ENCODE measurements at regions not wholly inside any gene's neighbourhood (a gene's known extent, or its start where the extent isn't known, plus 50 kb on each side); places are given as distances from the start of the nearest gene placed in this dataset.

DNA sequence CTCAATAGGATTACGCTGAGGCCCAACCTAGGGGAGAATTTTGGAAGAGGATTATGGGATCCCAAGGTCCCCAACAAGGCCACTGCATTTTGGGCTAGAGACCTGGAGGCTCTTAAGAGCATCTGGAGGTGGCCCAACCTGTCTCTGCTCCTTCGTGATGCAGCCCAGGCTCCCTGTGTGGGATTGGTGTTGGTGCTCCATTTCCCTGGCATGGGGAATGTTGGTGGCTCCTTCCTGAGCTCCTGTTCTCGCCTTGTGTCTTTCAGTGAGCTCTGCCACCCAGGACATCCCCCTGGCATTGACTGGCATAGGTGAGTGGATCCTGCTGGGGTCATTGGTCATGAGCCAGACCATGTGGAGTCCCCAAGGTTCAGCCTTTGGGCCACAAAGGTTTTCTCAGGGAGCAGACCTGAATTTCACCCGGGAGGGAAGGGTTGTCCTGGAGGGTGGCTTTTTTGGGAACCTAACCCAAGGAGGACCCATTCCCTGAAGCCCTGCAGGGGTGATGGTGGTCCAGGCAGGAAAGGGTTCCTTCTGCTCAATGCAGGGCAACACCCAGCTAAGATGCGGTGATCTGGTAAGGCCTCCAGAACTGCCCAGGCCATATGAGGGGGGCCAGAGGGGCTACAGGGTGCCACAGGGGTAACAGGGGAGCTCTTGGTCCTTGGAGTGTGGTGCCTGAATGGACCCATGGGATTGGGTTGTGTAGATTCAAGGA is 202.5 kb downstream of the UBE3A start:
- Histone ChIP-seq H3K4me1 (ENCODE audit: control insufficient read depth, insufficient read depth, low read length) (no peaks in the 10 kb centered on the region), H3K27me3 (ENCODE audit: control insufficient read depth, insufficient read depth, low read length) (no peaks in the 10 kb centered on the region), H3K9ac (ENCODE audit: low read length) (no peak overlapping the region), H3K4me3 (ENCODE audit: low read length) (no peak overlapping the region), H3K9me3 (ENCODE audit: control insufficient read depth, low read length) (no peaks in the 10 kb centered on the region), H3K36me3 (ENCODE audit: control insufficient read depth, insufficient read depth, low read length) (no peaks in the 10 kb centered on the region)

DNA sequence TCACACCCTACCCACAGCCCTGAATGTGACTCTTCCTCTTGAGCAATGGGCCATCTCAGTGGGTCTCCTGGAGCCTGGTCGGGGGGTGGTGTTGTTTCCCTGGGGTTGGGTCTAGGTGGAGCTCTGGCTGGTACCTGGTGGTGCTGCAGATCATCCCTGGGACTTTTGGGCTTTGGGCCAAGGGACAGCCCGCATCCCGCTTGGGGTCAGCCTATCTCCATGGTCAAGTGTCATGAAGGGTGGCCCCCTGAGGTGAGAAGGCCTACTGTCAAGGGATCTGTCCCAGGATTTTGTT is 202.0 kb downstream of the UBE3A start:
- Histone ChIP-seq H3K27me3 (ENCODE audit: control insufficient read depth, insufficient read depth, low read length) (no peaks in the 10 kb centered on the region), H3K4me3 (ENCODE audit: low read length) (no peak overlapping the region), H3K9ac (ENCODE audit: low read length) (no peak overlapping the region), H3K9me3 (ENCODE audit: control insufficient read depth, low read length) (no peaks in the 10 kb centered on the region), H3K4me1 (ENCODE audit: control insufficient read depth, insufficient read depth, low read length) (no peaks in the 10 kb centered on the region), H3K36me3 (ENCODE audit: control insufficient read depth, insufficient read depth, low read length) (no peaks in the 10 kb centered on the region)

DNA sequence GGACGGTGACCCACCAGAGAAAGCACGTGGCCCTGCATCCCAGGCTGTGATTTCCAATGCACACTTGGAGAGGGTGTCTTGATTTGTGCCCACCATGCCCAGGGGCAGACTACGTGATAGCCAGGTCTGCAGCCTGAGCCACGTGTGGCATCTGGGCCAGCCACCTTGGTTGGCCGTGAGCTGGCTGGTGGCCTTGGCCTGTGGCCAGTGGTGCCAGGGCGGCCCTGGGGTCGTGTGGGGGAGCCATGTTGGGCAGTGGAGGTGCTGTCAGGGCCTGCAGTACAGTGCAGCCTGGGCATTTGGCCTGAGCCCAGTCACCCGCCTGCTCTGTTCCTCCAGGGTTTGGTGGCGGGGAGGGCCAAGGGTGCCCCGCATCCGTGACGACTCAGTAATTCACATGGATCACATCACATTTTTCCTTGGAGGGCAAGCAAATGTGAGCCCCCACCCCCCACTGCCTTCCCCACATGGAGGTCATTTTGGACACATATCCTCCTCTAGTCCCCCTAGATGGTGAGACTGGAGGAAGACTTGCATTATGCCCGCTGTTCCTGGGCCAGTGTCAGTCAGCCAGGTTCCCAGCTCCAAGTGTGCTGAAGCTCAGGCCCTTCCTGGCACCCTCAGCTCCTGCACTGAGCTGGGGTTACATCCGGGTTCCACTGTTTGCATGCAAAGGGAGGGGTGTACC is 201.4 kb downstream of the UBE3A start:
- H3K27me3 ChIP-seq (ENCODE audit: control insufficient read depth, insufficient read depth, low read length) = no peaks in the 10 kb centered on the region
- H3K36me3 ChIP-seq (ENCODE audit: control insufficient read depth, insufficient read depth, low read length) = no peaks in the 10 kb centered on the region
- H3K9ac ChIP-seq (ENCODE audit: low read length) = no peak overlapping the region
- H3K4me1 ChIP-seq (ENCODE audit: control insufficient read depth, insufficient read depth, low read length) = no peaks in the 10 kb centered on the region
- H3K9me3 ChIP-seq (ENCODE audit: control insufficient read depth, low read length) = no peaks in the 10 kb centered on the region
- no peak overlapping the region for H3K4me3 ChIP-seq (ENCODE audit: low read length)

DNA sequence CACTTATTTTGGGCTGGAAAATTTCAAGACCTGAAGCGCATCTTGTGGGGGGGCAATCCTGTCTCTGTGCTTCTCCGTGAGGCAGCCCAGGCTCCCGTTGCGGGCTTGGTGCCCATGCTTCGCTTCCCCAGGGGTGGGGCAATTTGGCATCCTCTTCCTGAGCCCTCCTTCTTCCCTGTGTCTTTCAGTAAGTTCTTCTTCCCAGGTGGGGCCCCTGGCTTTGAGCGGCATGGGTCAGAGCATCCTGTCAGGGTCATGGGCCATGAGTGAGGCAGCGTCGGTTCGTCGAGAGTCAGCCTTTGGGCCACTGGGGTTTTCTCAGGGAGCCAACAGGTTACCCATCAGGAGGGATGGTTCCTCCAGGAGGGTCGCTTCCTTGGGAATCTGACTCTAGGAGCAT is 200.7 kb downstream of the UBE3A start:
- Histone ChIP-seq H3K4me1 (ENCODE audit: control insufficient read depth, insufficient read depth, low read length) (no peaks in the 10 kb centered on the region), H3K36me3 (ENCODE audit: control insufficient read depth, insufficient read depth, low read length) (no peaks in the 10 kb centered on the region), H3K27me3 (ENCODE audit: control insufficient read depth, insufficient read depth, low read length) (no peaks in the 10 kb centered on the region), H3K4me3 (ENCODE audit: low read length) (no peak overlapping the region), H3K9me3 (ENCODE audit: control insufficient read depth, low read length) (no peaks in the 10 kb centered on the region), H3K9ac (ENCODE audit: low read length) (no peak overlapping the region)

DNA sequence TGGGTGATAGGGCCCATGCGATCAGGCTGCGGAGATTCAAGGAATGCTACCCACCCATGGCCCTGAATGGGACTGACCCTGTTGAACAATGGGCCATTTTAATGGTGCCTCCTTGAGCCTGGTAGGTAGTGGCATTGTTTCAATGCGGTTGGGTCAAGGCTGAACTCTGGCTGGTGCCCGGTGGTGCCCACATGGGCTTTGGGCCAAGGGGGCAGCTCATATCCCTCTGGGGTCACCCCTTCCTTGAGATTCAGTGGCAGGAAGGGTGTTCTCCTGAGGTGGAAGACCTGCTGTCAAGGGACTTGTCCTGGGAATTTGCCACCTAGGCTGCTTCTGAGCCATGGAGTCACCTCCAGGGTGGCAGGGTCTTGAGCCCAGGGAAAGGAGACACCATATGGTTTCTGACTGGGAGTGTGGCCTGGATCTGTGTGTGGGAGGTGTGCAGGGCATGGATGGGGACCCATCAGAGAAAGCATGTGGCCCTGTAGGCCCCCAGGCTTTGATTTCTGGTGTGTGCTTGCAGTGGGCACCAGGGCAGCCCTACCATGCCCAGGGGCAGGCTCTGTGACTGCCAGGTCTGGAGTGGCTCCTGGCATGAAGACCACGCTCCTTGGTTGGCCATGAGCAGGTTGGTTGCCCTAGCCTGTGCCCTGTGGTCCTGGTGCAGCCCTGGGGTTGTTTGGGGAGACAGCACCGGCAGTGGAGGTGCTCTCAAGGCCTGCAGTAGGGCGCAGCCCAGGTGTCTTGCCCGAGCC is 199.9 kb downstream of the UBE3A start:
- Histone ChIP-seq H3K4me3 (ENCODE audit: low read length) (no peak overlapping the region), H3K9me3 (ENCODE audit: control insufficient read depth, low read length) (no peaks in the 10 kb centered on the region), H3K27me3 (ENCODE audit: control insufficient read depth, insufficient read depth, low read length) (no peaks in the 10 kb centered on the region), H3K4me1 (ENCODE audit: control insufficient read depth, insufficient read depth, low read length) (no peaks in the 10 kb centered on the region), H3K36me3 (ENCODE audit: control insufficient read depth, insufficient read depth, low read length) (no peaks in the 10 kb centered on the region), H3K9ac (ENCODE audit: low read length) (no peak overlapping the region)

DNA sequence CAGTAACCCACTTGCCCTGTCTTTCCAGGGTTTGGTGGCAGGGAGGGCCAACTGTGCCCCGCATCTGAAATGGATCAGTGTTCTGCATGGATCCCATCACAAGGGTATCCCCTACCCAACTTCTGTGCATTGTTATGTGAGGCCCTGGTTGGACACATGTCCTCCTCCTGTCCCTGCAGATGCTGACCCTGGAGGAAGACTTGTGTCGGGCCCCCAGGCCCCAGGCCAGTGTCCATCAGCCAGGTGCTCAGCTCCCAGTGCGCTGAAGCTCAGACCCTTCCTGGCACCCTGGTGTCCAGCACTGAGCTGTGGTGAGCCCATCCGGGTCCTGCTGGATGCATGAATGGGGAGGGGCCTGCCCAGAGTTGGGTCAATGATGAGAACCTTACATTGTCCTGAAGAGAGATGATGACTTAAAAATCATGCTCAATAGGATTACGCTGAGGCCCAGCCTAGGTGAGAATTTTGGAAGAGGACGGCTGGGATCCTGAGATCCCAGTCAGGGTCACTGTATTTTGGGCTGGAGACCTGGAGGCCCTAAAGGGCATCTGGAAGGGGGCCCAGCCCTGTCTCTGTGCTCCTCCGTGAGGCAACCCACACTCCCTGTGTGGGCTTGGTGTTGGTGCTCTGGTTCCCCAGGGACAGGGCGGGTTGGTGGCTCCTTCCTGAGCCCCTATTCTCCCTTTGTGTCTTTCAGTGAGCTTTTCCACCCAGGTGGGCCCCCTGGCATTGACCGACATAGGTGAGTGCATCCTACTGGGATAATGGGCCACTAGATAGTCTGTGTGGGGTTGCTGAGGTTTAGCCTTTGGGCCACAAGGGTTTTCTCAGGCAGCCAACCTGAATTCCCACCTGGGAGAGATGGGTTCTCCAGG is 199.1 kb downstream of the UBE3A start:
- no peak overlapping the region for H3K9ac ChIP-seq (ENCODE audit: low read length)
- no peaks in the 10 kb centered on the region for H3K9me3 ChIP-seq (ENCODE audit: control insufficient read depth, low read length)

DNA sequence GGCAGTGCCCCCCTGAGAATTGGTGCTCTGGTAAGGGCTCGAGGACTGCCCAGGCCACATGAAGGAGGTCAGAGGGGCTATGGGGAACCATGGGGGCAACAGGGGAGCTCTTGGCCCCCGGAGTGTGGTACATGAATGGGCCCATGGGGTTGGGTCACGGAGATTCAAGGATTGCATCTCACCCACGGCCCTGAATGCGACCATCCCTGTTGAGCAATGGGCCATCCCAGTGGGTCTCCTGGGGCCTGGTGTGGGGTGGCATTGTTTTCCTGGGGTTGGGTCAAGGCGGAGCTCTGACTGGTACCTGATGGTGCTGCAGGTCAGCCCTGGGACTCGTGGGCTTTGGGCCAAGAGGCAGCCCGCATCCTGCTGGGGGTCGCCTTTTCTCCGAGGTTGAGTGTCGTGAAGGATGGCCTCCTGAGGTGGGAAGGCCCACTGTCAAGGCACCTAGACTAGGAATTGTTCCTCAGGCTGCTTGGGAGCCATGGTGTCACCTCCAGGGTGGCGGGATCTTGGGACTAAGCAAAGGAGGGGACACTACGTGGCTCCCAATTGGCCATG is 198.3 kb downstream of the UBE3A start:
- H3K36me3 ChIP-seq (ENCODE audit: control insufficient read depth, insufficient read depth, low read length) = no peaks in the 10 kb centered on the region
- H3K9ac ChIP-seq (ENCODE audit: low read length) = no peak overlapping the region
- no peaks in the 10 kb centered on the region for H3K27me3 ChIP-seq (ENCODE audit: control insufficient read depth, insufficient read depth, low read length)
- no peak overlapping the region for H3K4me3 ChIP-seq (ENCODE audit: low read length)
- no peaks in the 10 kb centered on the region for H3K9me3 ChIP-seq (ENCODE audit: control insufficient read depth, low read length)
- H3K4me1 ChIP-seq (ENCODE audit: control insufficient read depth, insufficient read depth, low read length) = no peaks in the 10 kb centered on the region

More for the DNA sequence above, 199.1 kb downstream of the UBE3A start:
- no peaks in the 10 kb centered on the region for H3K4me1 ChIP-seq (ENCODE audit: control insufficient read depth, insufficient read depth, low read length)
- no peak overlapping the region for H3K4me3 ChIP-seq (ENCODE audit: low read length)
- no peaks in the 10 kb centered on the region for H3K36me3 ChIP-seq (ENCODE audit: control insufficient read depth, insufficient read depth, low read length)
- no peaks in the 10 kb centered on the region for H3K27me3 ChIP-seq (ENCODE audit: control insufficient read depth, insufficient read depth, low read length)

DNA sequence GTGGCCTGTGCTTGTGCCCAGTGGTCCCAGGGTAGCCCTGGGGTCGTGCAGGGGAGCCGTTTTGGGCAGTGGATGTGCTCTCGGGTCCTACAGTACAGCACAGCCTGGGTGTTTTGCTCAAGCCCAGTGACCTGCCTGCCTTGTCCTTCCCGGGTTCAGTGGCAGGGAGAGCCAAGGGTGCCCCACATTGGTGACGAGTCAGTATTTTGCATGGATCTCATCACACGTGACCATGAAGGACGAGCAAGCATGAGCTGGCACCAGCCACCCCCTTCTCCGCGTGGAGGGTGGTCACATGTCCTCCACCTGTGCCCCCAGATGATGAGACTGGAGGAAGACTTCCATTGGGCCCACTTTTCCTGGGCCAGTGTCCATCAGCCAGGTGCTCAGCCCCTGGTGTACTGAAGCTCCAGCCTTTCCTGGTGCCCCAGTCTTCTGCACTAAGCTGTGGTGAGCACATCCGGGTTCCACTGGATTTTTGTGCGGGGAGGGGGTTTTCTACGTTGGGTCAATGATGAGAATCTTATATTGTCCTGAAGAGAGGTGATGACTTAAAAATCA is 197.5 kb downstream of the UBE3A start:
- no peaks in the 10 kb centered on the region for H3K27me3 ChIP-seq (ENCODE audit: control insufficient read depth, insufficient read depth, low read length)
- no peak overlapping the region for H3K9ac ChIP-seq (ENCODE audit: low read length)
- H3K9me3 ChIP-seq (ENCODE audit: control insufficient read depth, low read length) = no peaks in the 10 kb centered on the region
- H3K36me3 ChIP-seq (ENCODE audit: control insufficient read depth, insufficient read depth, low read length) = no peaks in the 10 kb centered on the region
- no peak overlapping the region for H3K4me3 ChIP-seq (ENCODE audit: low read length)
- no peaks in the 10 kb centered on the region for H3K4me1 ChIP-seq (ENCODE audit: control insufficient read depth, insufficient read depth, low read length)

DNA sequence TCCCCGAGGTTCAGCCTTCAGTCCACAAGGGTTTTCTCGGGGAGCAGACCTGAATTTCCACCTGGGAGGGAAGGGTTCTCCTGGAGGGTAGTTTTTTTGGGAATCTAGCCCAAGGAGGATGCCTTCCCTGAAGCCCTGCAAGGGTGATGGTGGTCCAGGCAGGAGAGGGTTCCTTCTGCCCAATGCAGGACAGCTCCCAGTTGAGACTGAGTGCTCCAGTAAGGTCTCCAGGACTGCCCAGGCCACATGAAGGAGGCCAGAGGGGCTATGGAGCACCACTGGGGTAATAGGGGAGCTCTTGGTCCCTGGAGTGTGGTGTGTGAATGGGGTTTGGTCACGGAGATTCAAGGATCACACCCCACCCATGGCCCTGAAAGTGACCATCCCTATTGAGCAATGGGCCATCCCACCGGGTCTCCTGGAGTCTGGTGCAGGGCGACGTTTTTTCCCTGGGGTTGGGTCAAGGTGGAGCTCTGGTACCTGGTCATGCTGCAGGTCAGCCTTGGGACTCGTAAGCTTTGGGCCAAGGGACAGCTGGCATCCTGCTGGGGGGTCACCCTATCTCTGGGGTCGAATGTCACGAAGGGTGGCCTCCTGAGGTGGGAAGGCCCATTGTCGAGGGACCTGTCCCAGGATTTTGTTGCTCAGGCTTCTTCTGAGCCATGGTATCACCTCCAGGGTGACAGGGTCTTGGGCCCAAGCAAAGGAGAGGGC is 196.5 kb downstream of the UBE3A start:
- Histone ChIP-seq H3K9me3 (ENCODE audit: control insufficient read depth, low read length) (no peaks in the 10 kb centered on the region), H3K4me1 (ENCODE audit: control insufficient read depth, insufficient read depth, low read length) (no peaks in the 10 kb centered on the region), H3K36me3 (ENCODE audit: control insufficient read depth, insufficient read depth, low read length) (no peaks in the 10 kb centered on the region), H3K27me3 (ENCODE audit: control insufficient read depth, insufficient read depth, low read length) (no peaks in the 10 kb centered on the region), H3K4me3 (ENCODE audit: low read length) (no peak overlapping the region), H3K9ac (ENCODE audit: low read length) (no peak overlapping the region)

DNA sequence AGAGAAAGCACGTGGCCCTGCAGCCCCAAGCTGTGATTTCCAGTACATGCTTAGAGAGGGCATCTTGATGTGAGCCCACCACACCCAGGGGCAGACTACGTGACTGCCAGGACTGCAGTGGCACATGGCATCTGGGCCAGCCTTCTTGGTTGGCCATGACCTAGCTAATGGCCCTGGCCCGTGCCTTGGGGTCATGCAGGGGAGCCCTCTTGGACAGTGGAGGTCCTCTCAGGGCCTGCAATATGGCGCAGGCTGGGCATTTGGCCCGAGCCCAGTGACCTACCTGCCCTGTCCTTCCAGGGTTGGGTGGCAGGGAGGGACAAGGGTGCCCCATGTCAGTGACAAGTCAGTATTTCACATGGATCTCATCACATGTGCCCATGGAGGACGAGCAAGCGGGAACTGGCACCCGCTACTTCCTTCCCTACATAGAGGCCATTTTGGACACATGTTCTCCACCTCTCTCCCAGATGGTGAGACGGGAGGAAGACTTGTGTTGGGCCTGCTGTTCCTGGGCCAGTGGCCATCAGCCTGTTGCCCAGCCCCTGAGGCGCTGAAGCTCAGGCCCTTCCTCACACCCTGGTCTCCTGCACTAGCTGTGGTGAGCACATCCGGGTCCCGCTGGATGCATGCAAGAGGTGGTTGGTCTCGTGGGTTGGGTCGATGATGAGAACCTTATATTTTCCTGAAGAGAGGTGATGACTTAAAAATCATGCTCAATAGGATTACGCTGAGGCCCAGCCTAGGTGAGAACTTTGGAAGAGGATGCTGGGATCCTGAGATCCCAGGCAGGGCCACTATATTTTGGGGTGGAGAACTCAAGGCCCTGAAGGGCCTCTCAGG is 195.6 kb downstream of the UBE3A start:
- H3K9ac ChIP-seq (ENCODE audit: low read length) = no peak overlapping the region
- H3K9me3 ChIP-seq (ENCODE audit: control insufficient read depth, low read length) = no peaks in the 10 kb centered on the region
- H3K4me1 ChIP-seq (ENCODE audit: control insufficient read depth, insufficient read depth, low read length) = no peaks in the 10 kb centered on the region
- no peaks in the 10 kb centered on the region for H3K27me3 ChIP-seq (ENCODE audit: control insufficient read depth, insufficient read depth, low read length)
- H3K36me3 ChIP-seq (ENCODE audit: control insufficient read depth, insufficient read depth, low read length) = no peaks in the 10 kb centered on the region
- no peak overlapping the region for H3K4me3 ChIP-seq (ENCODE audit: low read length)
